H9 (cell line): ENCODE measurements at regions not wholly inside any gene's neighbourhood (a gene's known extent, or its start where the extent isn't known, plus 50 kb on each side); places are given as distances from the start of the nearest gene placed in this dataset.

ENCODE experiments used
- DNase-seq: peaks from one replicate; pipeline ENCODE4 v3.0.0-alpha.2; 2017
- H2AFZ ChIP-seq: one replicate; pipeline ENCODE4 v1.6.1; 2013; ENCODE audit warnings: mild to moderate bottlenecking, low read length, control low read depth, moderate library complexity
- H2AK5ac ChIP-seq: 2 replicates; pipeline ENCODE4 v1.6.1; 2013; ENCODE audit warnings: low read length, control low read depth, mixed read lengths; ENCODE audit not compliant: insufficient read length
- H2BK120ac ChIP-seq: one replicate; pipeline ENCODE4 v1.6.1; 2013; ENCODE audit warnings: low read depth, mild to moderate bottlenecking, low read length, control low read depth, inconsistent platforms; ENCODE audit not compliant: poor library complexity, severe bottlenecking
- H2BK12ac ChIP-seq: 2 replicates; pipeline ENCODE4 v1.6.1; 2013; ENCODE audit warnings: low read length, control low read depth, mixed read lengths, low read depth; ENCODE audit not compliant: insufficient read length
- H2BK15ac ChIP-seq: 2 replicates; pipeline ENCODE4 v1.6.1; 2013; ENCODE audit warnings: low read depth, low read length, control low read depth
- H2BK20ac ChIP-seq: one replicate; pipeline ENCODE4 v1.6.1; 2013; ENCODE audit warnings: low read depth, mild to moderate bottlenecking, low read length, control low read depth, inconsistent platforms; ENCODE audit not compliant: poor library complexity, severe bottlenecking
- H2BK5ac ChIP-seq: 2 replicates; pipeline ENCODE4 v1.6.1; 2013; ENCODE audit warnings: low read length, control low read depth, mixed read lengths; ENCODE audit not compliant: insufficient read length
- H3K14ac ChIP-seq: 2 replicates; pipeline ENCODE4 v1.6.1; 2013; ENCODE audit warnings: low read length, control low read depth; ENCODE audit not compliant: insufficient read depth
- H3K18ac ChIP-seq: 2 replicates; pipeline ENCODE4 v1.6.1; 2013; ENCODE audit warnings: low read depth, mild to moderate bottlenecking, mixed read lengths, low read length, control low read depth; ENCODE audit not compliant: insufficient read length
- H3K23ac ChIP-seq: 2 replicates; pipeline ENCODE4 v1.6.1; 2013; ENCODE audit warnings: low read length, control low read depth, mixed read lengths, low read depth; ENCODE audit not compliant: insufficient read length
- H3K23me2 ChIP-seq: 2 replicates; pipeline ENCODE4 v1.6.1; 2013; ENCODE audit warnings: low read depth, mild to moderate bottlenecking, mixed read lengths, low read length, control low read depth; ENCODE audit not compliant: insufficient read length, poor library complexity, severe bottlenecking
- H3K27ac ChIP-seq: 2 replicates; pipeline ENCODE4 v1.5.1; 2013; ENCODE audit warnings: low read length, control low read depth, mixed read lengths, low read depth; ENCODE audit not compliant: insufficient read length
- H3K27me3 ChIP-seq: 2 replicates; pipeline ENCODE4 v1.6.1; 2013; ENCODE audit warnings: low read length, control low read depth, inconsistent platforms; ENCODE audit not compliant: insufficient read depth
- H3K4ac ChIP-seq: 2 replicates; pipeline ENCODE4 v1.6.1; 2013; ENCODE audit warnings: low read depth, mild to moderate bottlenecking, control low read depth, inconsistent platforms, low read length, moderate library complexity
- H3K4me1 ChIP-seq: 2 replicates; pipeline ENCODE4 v1.6.1; 2013; ENCODE audit warnings: low read length, control low read depth, inconsistent platforms; ENCODE audit not compliant: insufficient read depth
- H3K4me2 ChIP-seq: 2 replicates; pipeline ENCODE4 v1.6.1; 2013; ENCODE audit warnings: low read length, control low read depth, mixed read lengths; ENCODE audit not compliant: insufficient read length, insufficient read depth
- H3K56ac ChIP-seq: 2 replicates; pipeline ENCODE4 v1.6.1; 2013; ENCODE audit warnings: low read depth, mild to moderate bottlenecking, mixed read lengths, low read length, control low read depth; ENCODE audit not compliant: insufficient read length
- H3K79me1 ChIP-seq: 2 replicates; pipeline ENCODE4 v1.6.1; 2013; ENCODE audit warnings: low read depth, mild to moderate bottlenecking, moderate library complexity, low read length, control low read depth, inconsistent platforms; ENCODE audit not compliant: insufficient read depth, poor library complexity, severe bottlenecking
- H3K79me2 ChIP-seq: 2 replicates; pipeline ENCODE4 v1.6.1; 2013; ENCODE audit warnings: low read length, control low read depth, inconsistent platforms; ENCODE audit not compliant: insufficient read depth
- H3K9ac ChIP-seq: 2 replicates; pipeline ENCODE4 v1.6.1; 2013; ENCODE audit warnings: low read length, control low read depth, mixed read lengths; ENCODE audit not compliant: insufficient read length; ENCODE audit errors: extremely low read depth
- H3K9me3 ChIP-seq: one replicate; pipeline ENCODE4 v1.6.1; 2013; ENCODE audit warnings: low read depth, low read length, inconsistent platforms; ENCODE audit not compliant: control insufficient read depth
- H3T11ph ChIP-seq: one replicate; pipeline ENCODE4 v1.6.1; 2013; ENCODE audit warnings: mild to moderate bottlenecking, low read length, control low read depth, inconsistent platforms
- H4K20me1 ChIP-seq: one replicate; pipeline ENCODE4 v1.6.1; 2013; ENCODE audit not compliant: control insufficient read depth, insufficient read length, insufficient read depth
- H4K5ac ChIP-seq: 2 replicates; pipeline ENCODE4 v1.6.1; 2013; ENCODE audit warnings: low read depth, mild to moderate bottlenecking, mixed read lengths, low read length, control low read depth; ENCODE audit not compliant: insufficient read length
- H4K8ac ChIP-seq: replicated peaks from 2 replicates; pipeline ENCODE4 v1.6.1; 2013; ENCODE audit warnings: low read length, control low read depth, mixed read lengths, low read depth; ENCODE audit not compliant: insufficient read length
- H4K91ac ChIP-seq: 2 replicates; pipeline ENCODE4 v1.6.1; 2013; ENCODE audit warnings: low read depth, mild to moderate bottlenecking, moderate library complexity, mixed read lengths, low read length, control low read depth; ENCODE audit not compliant: insufficient read length
- H3K27ac Mint-ChIP-seq, 3 experiments: 2 replicates in 2 of 3; 3 replicates in 1 of 3; pipeline ENCODE4 v1.8.0; 2020 to 2021; ENCODE audit warnings: mixed read lengths in 3 of 3, mild to moderate bottlenecking in 1 of 3, moderate library complexity in 1 of 3
- H3K27me3 Mint-ChIP-seq: 2 replicates; pipeline ENCODE4 v1.8.0; 2021; ENCODE audit warnings: low read depth, mild to moderate bottlenecking, moderate library complexity, mixed read lengths
- H3K36me3 Mint-ChIP-seq, 3 experiments: 2 replicates in 2 of 3; 3 replicates in 1 of 3; pipeline ENCODE4 v1.8.0; 2020 to 2021; ENCODE audit warnings: low read depth in 3 of 3, mixed read lengths in 3 of 3; ENCODE audit not compliant: insufficient read depth in 1 of 3
- H3K4me1 Mint-ChIP-seq, 2 experiments: 2 replicates each; pipeline ENCODE4 v1.8.0; 2020; ENCODE audit warnings: mixed read lengths in 2 of 2
- H3K4me3 Mint-ChIP-seq, 2 experiments: 2 replicates in 1 of 2; 3 replicates in 1 of 2; pipeline ENCODE4 v1.8.0; 2020 to 2021; ENCODE audit warnings: mild to moderate bottlenecking in 2 of 2, mixed read lengths in 2 of 2, moderate library complexity in 1 of 2
- H3K9me3 Mint-ChIP-seq, 2 experiments: 2 replicates in 1 of 2; 3 replicates in 1 of 2; pipeline ENCODE4 v1.8.0; 2020; ENCODE audit warnings: mild to moderate bottlenecking in 2 of 2, mixed read lengths in 2 of 2, moderate library complexity in 1 of 2
- CTCF ChIP-seq: fragments of 200-600 bp; sonication (generic); conservative IDR thresholded peaks from 3 replicates; pipeline ENCODE4 v1.8.0; 2021; ENCODE audit warnings: antibody characterized with exemption, mild to moderate bottlenecking
- WGBS: extraction: QIAGEN DNeasy Blood & Tissue Kit; methylation state at CpG from one replicate; pipeline ENCODE4 v1.1.7; 2013; ENCODE audit warnings: missing lambda C conversion rate, low lambda C conversion rate, mixed read lengths; ENCODE audit not compliant: insufficient read length; ENCODE audit errors: extremely low coverage; 5-methylcytosine and 5-hydroxymethylcytosine counted together

GRCh38 chr7:68393051-68393450 is 1205.2 kb upstream of the AUTS2 start:
- Mint-ChIP-seq H3K4me1 (peaks cover 5 to 7% of the 10 kb centered on the region in 2 experiments; a peak in 3 of 4 replicates), H3K9me3 (peaks cover 0 to 10% of the 10 kb centered on the region in 2 experiments; a peak in 4 of 5 replicates), H3K4me3 (no peak overlapping the region), H3K27ac (no peak overlapping the region; a peak in 1 of 7 replicates), H3K27me3 (no peaks in the 10 kb centered on the region; the same call in 1 of the 2 replicates), H3K36me3 (no peaks in the 10 kb centered on the region; a peak in 1 of 7 replicates)
- Histone ChIP-seq H3K9ac (no peak overlapping the region), H3K9me3 (no peaks in the 10 kb centered on the region), H4K91ac (no peak overlapping the region), H4K5ac (no peak overlapping the region), H3K14ac (no peak overlapping the region), H2BK12ac (no peak overlapping the region), H3K79me1 (no peaks in the 10 kb centered on the region), H3K23me2 (no peaks in the 10 kb centered on the region), H2BK15ac (no peak overlapping the region), H2BK5ac (no peak overlapping the region), H3K27me3 (no peaks in the 10 kb centered on the region), H3K4me2 (no peak overlapping the region), H3K23ac (no peak overlapping the region), H3K27ac (no peak overlapping the region), H2AFZ (no peak overlapping the region), H3K4ac (no peak overlapping the region), H3K4me1 (no peaks in the 10 kb centered on the region), H2AK5ac (no peak overlapping the region), H2BK20ac (no peak overlapping the region), H3K56ac (no peak overlapping the region), H4K8ac (no peak overlapping the region), H3K79me2 (no peaks in the 10 kb centered on the region), H2BK120ac (no peak overlapping the region), H4K20me1 (no peaks in the 10 kb centered on the region), H3T11ph (no peak overlapping the region), H3K18ac (no peak overlapping the region)
- TF ChIP-seq CTCF: no peak
- DNase-seq: no peak
- WGBS: no CpG with 5 or more reads among the region's 2 CpGs
